PC-3 (cell line): ENCODE measurements at regions not wholly inside any gene's neighbourhood (a gene's known extent, or its start where the extent isn't known, plus 50 kb on each side); places are given as distances from the start of the nearest gene placed in this dataset.

Experiments used
- CTCF ChIP-seq: fragments of 300-600 bp; sonication (generic); conservative IDR thresholded peaks from 2 replicates; pipeline ENCODE4 v1.5.1; 2017; ENCODE audit warnings: antibody characterized with exemption, low read depth, mild to moderate bottlenecking, low read length
- EZH2phosphoT487 ChIP-seq: fragments of 300-600 bp; sonication (generic); IDR thresholded peaks from 2 replicates; pipeline ENCODE4 v1.6.1; 2018; ENCODE audit warnings: mild to moderate bottlenecking, antibody characterized with exemption, low read length, borderline replicate concordance

DNA sequence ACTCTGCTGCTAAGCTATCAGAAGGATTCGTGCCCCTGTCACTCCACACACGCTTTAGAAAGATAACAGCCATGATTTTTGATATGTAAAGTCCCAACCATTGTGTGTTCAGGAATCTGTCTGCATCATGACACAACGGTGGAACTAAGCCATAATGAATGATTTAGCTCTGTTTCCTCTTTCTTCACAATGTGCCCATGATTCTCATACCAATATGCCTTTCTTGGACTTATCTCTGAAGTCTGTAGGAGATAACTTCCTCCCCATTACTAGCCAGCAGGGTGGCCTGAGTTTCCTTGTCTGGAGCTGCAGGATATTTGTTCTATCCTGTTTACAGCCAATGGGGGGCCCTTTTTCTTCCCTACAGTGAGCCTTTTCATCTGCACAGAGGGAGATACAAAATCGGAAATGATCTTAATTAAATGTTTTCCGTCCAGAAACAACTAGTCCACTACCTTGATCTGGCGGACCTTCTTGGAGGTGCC is 511.7 kb downstream of the USP25 start:
- no peak for TF ChIP-seq EZH2phosphoT487
- TF ChIP-seq CTCF: no peak
